ENCODE measurements at regions not wholly inside any gene's neighbourhood (a gene's known extent, or its start where the extent isn't known, plus 50 kb on each side); places are given as distances from the start of the nearest gene placed in this dataset.

GRCh38 chr12:128138125-128138524 lies 128.8 kb upstream of the TMEM132C start:
- no peak overlapping the region for H3K27ac Mint-ChIP-seq
- Histone ChIP-seq H4K20me1 (ENCODE audit: control insufficient read depth, insufficient read depth, low read length, poor library complexity, severe bottlenecking) (no peaks in the 10 kb centered on the region), H3K4me2 (replicated peaks; ENCODE audit: low read depth, low read length, poor library complexity, severe bottlenecking) (no peak overlapping the region), H3K4me3 (ENCODE audit: control extremely low read depth in 1 of 5, extremely low read depth in 1 of 5, insufficient read depth in 1 of 5, low read depth in 2 of 5, low read length in 4 of 5) (no peak overlapping the region), H2AFZ (ENCODE audit: insufficient read depth, low read depth, low read length, poor library complexity, severe bottlenecking) (no peak overlapping the region), H3K36me3 (replicated peaks in 1 of 2; ENCODE audit: control extremely low read depth in 1 of 2, control insufficient read depth in 1 of 2, extremely low read depth in 1 of 2, insufficient read depth in 2 of 2, low read length in 1 of 2) (no peaks in the 10 kb centered on the region), H3K9me3 (ENCODE audit: control extremely low read depth in 1 of 3, control insufficient read depth in 2 of 3, insufficient read depth in 1 of 3, low read length in 2 of 3) (peaks cover 0 to 3% (median 0%) of the 10 kb centered on the region in 3 donors), H3K4me1 (ENCODE audit: control insufficient read depth in 2 of 2, insufficient read depth in 2 of 2, low read length in 2 of 2) (no peaks in the 10 kb centered on the region), H3K27ac (ENCODE audit: low read length in 2 of 2) (no peak overlapping the region), H3K9ac (ENCODE audit: low read length) (no peak overlapping the region), H3K27me3 (replicated peaks in 1 of 4; ENCODE audit: control extremely low read depth in 1 of 4, control insufficient read depth in 3 of 4, insufficient read depth in 4 of 4, low read length in 3 of 4) (no peaks in the 10 kb centered on the region), H3K79me2 (ENCODE audit: control insufficient read depth, insufficient read depth, low read length) (no peaks in the 10 kb centered on the region)
- ChIA-PET CTCF (no interaction called here), POLR2A (no interaction called here)
- H3K27me3 Mint-ChIP-seq = no peaks in the 10 kb centered on the region
- ATAC-seq (ENCODE audit: low read depth) (no peak), DNase-seq (no peak)
- intact Hi-C loops (cut with micrococcal nuclease) = no loop called here
- WGBS (ENCODE audit: insufficient coverage) = no CpG with 5 or more reads among the region's 1 CpG
- TF ChIP-seq CTCF (IDR thresholded peaks at IDR 0.05) (no peak), EZH2 (IDR thresholded peaks at IDR 0.05; ENCODE audit: borderline replicate concordance, insufficient read depth, low read depth, low read length, poor library complexity, severe bottlenecking) (no peak)
- no peak overlapping the region for H3K4me3 Mint-ChIP-seq
- H3K4me1 Mint-ChIP-seq = peaks cover 6% of the 10 kb centered on the region
- no peaks in the 10 kb centered on the region for H3K9me3 Mint-ChIP-seq (ENCODE audit: insufficient read depth)

GRCh38 chr12:128140551-128140950 lies 126.4 kb upstream of the TMEM132C start:
- H3K9me3 Mint-ChIP-seq (ENCODE audit: insufficient read depth) = peaks cover 2% of the 10 kb centered on the region

More at GRCh38 chr12:128140551-128140950, 126.4 kb upstream of the TMEM132C start:
- no peaks in the 10 kb centered on the region for H3K27me3 ChIP-seq (replicated peaks in 1 of 4; ENCODE audit: control extremely low read depth in 1 of 4, control insufficient read depth in 3 of 4, insufficient read depth in 4 of 4, low read length in 3 of 4)
- no peaks in the 10 kb centered on the region for H3K79me2 ChIP-seq (ENCODE audit: control insufficient read depth, insufficient read depth, low read length)
- no peak overlapping the region for H3K4me2 ChIP-seq (replicated peaks; ENCODE audit: low read depth, low read length, poor library complexity, severe bottlenecking)
- ChIA-PET POLR2A (no interaction called here), CTCF (no interaction called here)
- Mint-ChIP-seq H3K27ac (no peak overlapping the region), H3K27me3 (no peaks in the 10 kb centered on the region), H3K4me3 (no peak overlapping the region), H3K4me1 (peaks cover 6% of the 10 kb centered on the region)
- H3K4me1 ChIP-seq (ENCODE audit: control insufficient read depth in 2 of 2, insufficient read depth in 2 of 2, low read length in 2 of 2) = no peaks in the 10 kb centered on the region
- no peaks in the 10 kb centered on the region for H3K36me3 ChIP-seq (replicated peaks in 1 of 2; ENCODE audit: control extremely low read depth in 1 of 2, control insufficient read depth in 1 of 2, extremely low read depth in 1 of 2, insufficient read depth in 2 of 2, low read length in 1 of 2)
- peaks cover 0 to 3% (median 0%) of the 10 kb centered on the region in 3 donors for H3K9me3 ChIP-seq (ENCODE audit: control extremely low read depth in 1 of 3, control insufficient read depth in 2 of 3, insufficient read depth in 1 of 3, low read length in 2 of 3)
- H2AFZ ChIP-seq (ENCODE audit: insufficient read depth, low read depth, low read length, poor library complexity, severe bottlenecking) = no peak overlapping the region
- DNase-seq (no peak), ATAC-seq (ENCODE audit: low read depth) (no peak)
- H3K9ac ChIP-seq (ENCODE audit: low read length) = no peak overlapping the region
- no peaks in the 10 kb centered on the region for H4K20me1 ChIP-seq (ENCODE audit: control insufficient read depth, insufficient read depth, low read length, poor library complexity, severe bottlenecking)
- intact Hi-C loops (cut with micrococcal nuclease) = no loop called here
- no peak for TF ChIP-seq CTCF (IDR thresholded peaks at IDR 0.05)
- no peak for TF ChIP-seq EZH2 (IDR thresholded peaks at IDR 0.05; ENCODE audit: borderline replicate concordance, insufficient read depth, low read depth, low read length, poor library complexity, severe bottlenecking)
- WGBS (ENCODE audit: insufficient coverage) = no CpG with 5 or more reads among the region's 4 CpGs
- H3K4me3 ChIP-seq (ENCODE audit: control extremely low read depth in 1 of 5, extremely low read depth in 1 of 5, insufficient read depth in 1 of 5, low read depth in 2 of 5, low read length in 4 of 5) = no peak overlapping the region
- H3K27ac ChIP-seq (ENCODE audit: low read length in 2 of 2) = no peak overlapping the region

All from B cell (primary cell).